OCI-LY1 (cell line): ENCODE measurements at regions not wholly inside any gene's neighbourhood (a gene's known extent, or its start where the extent isn't known, plus 50 kb on each side); places are given as distances from the start of the nearest gene placed in this dataset.

ENCODE experiments used
- EZH2 ChIP-seq: fragments of 200-600 bp; sonication (generic), shearing (Covaris generic); IDR thresholded peaks from 2 replicates; pipeline ENCODE4 v1.8.0; 2017; ENCODE audit warnings: borderline replicate concordance, mixed run types, mild to moderate bottlenecking, antibody characterized with exemption, low read length, moderate library complexity, mixed read lengths
- TF ChIP-seq, protein P1 (sequence below): fragments of 200-600 bp; sonication (generic), shearing (Covaris generic); IDR thresholded peaks from 2 replicates; pipeline ENCODE4 v1.5.1; 2017; ENCODE audit warnings: mild to moderate bottlenecking, antibody characterized with exemption, low read length, moderate library complexity, mixed read lengths

DNA sequence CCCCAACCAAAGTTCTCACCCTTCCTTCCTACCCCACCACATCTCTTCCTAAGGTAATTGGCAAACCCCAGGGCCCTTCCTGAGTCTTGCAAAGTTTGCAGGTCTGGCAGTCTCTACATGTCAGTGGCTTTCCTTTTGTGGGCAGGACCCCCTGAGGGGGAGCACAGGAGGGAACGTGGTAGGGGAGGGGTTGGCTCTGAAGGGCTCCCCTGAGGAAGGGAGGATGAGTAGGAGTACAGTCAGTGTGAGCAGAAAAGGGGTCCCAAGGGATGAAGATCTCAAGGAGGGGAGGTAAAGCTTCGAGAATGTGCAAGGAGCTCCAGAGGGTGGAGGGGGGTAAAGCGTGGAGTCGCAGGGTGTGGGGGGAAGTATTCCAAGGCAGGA, 206.9 kb downstream of the RAB11FIP4 start:
- TF ChIP-seq, protein P1, sequence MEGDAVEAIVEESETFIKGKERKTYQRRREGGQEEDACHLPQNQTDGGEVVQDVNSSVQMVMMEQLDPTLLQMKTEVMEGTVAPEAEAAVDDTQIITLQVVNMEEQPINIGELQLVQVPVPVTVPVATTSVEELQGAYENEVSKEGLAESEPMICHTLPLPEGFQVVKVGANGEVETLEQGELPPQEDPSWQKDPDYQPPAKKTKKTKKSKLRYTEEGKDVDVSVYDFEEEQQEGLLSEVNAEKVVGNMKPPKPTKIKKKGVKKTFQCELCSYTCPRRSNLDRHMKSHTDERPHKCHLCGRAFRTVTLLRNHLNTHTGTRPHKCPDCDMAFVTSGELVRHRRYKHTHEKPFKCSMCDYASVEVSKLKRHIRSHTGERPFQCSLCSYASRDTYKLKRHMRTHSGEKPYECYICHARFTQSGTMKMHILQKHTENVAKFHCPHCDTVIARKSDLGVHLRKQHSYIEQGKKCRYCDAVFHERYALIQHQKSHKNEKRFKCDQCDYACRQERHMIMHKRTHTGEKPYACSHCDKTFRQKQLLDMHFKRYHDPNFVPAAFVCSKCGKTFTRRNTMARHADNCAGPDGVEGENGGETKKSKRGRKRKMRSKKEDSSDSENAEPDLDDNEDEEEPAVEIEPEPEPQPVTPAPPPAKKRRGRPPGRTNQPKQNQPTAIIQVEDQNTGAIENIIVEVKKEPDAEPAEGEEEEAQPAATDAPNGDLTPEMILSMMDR, result no peak
- no peak for TF ChIP-seq EZH2
